Right atrium auricular region (tissue), 2 donors: ENCODE measurements at regions not wholly inside any gene's neighbourhood (a gene's known extent, or its start where the extent isn't known, plus 50 kb on each side); places are given as distances from the start of the nearest gene placed in this dataset.

Source experiments
- DNase-seq: peaks from one replicate; pipeline ENCODE4 v3.0.0-alpha.2; 2019; ENCODE audit warnings: low spot score
- H3K27ac ChIP-seq, 2 donors: fragments of 200-600 bp; sonication (generic); 1 replicate in 1 of 2; 2 replicates in 1 of 2; pipeline ENCODE4 v1.5.1; 2016 to 2019
- H3K27me3 ChIP-seq, 2 donors: fragments of 200-600 bp; sonication (generic); one replicate each; pipeline versions ENCODE4 v1.5.1 to v1.6.0; 2017 to 2019
- H3K36me3 ChIP-seq: fragments of 200-600 bp; sonication (generic); one replicate; pipeline ENCODE4 v1.5.1; 2016
- H3K4me1 ChIP-seq, 2 donors: fragments of 200-600 bp; sonication (generic); one replicate each; pipeline versions ENCODE4 v1.5.1 to v1.6.0; 2017 to 2019
- H3K4me3 ChIP-seq, 2 donors: fragments of 200-600 bp; sonication (generic); 1 replicate in 1 of 2; 2 replicates in 1 of 2; pipeline ENCODE4 v1.5.1; 2017 to 2019; ENCODE audit warnings: mild to moderate bottlenecking in 1 of 2, moderate library complexity in 1 of 2
- H3K9me3 ChIP-seq, 2 donors: fragments of 200-600 bp; sonication (generic); one replicate each; pipeline ENCODE4 v1.5.1; 2019
- CTCF ChIP-seq, 2 donors: fragments of 200-600 bp; sonication (generic); IDR thresholded peaks; one replicate each; pipeline ENCODE4 v1.5.1; 2019; ENCODE audit warnings: antibody characterized with exemption in 2 of 2

GRCh38 chr4:179503976-179504375, 2061.7 kb upstream of the AGA start:
- no peaks in the 10 kb centered on the region for H3K27me3 ChIP-seq
- H3K27ac ChIP-seq, result no peak overlapping the region
- TF ChIP-seq CTCF (IDR thresholded peaks at IDR 0.05), result no peak
- no peaks in the 10 kb centered on the region for H3K9me3 ChIP-seq
- H3K36me3 ChIP-seq, result no peaks in the 10 kb centered on the region
- H3K4me1 ChIP-seq, result no peaks in the 10 kb centered on the region
- DNase-seq, result no peak
- no peak overlapping the region for H3K4me3 ChIP-seq

GRCh38 chr4:179509489-179509888, 2067.3 kb upstream of the AGA start:
- Histone ChIP-seq H3K4me3 (no peak overlapping the region), H3K27ac (no peak overlapping the region), H3K36me3 (no peaks in the 10 kb centered on the region), H3K27me3 (no peaks in the 10 kb centered on the region), H3K4me1 (no peaks in the 10 kb centered on the region), H3K9me3 (no peaks in the 10 kb centered on the region)
- no peak for DNase-seq
- no peak for TF ChIP-seq CTCF (IDR thresholded peaks at IDR 0.05)

DNA sequence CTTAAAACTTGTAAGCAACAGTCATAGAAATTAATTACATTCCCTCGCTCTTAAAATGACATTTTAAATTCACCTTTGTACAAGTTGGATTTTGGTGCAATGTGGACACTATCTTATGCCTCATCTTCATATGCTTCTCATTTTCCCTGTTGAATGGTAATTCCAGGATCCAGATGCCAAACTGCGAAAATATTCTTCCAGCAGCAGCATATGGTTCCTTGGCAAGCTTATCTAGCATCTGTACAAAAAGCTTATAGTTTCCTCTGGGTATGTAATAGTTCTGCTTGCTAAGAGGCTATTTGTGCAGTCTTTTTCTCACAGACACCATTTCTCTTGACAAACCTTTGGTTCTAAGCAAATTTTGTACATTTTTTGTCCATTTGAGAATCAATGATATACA, 2079.7 kb upstream of the AGA start:
- Histone ChIP-seq H3K27ac (no peak overlapping the region), H3K36me3 (no peaks in the 10 kb centered on the region), H3K4me3 (no peak overlapping the region), H3K9me3 (no peaks in the 10 kb centered on the region), H3K4me1 (no peaks in the 10 kb centered on the region), H3K27me3 (no peaks in the 10 kb centered on the region)
- DNase-seq, result no peak
- no peak for TF ChIP-seq CTCF (IDR thresholded peaks at IDR 0.05)

- Histone ChIP-seq H3K9me3 (no peaks in the 10 kb centered on the region), H3K27me3 (no peaks in the 10 kb centered on the region), H3K36me3 (no peaks in the 10 kb centered on the region), H3K4me1 (no peaks in the 10 kb centered on the region), H3K4me3 (no peak overlapping the region), H3K27ac (no peak overlapping the region)
- DNase-seq, result no peak
- TF ChIP-seq CTCF (IDR thresholded peaks at IDR 0.05), result no peak
Measured at GRCh38 chr4:179530958-179531357, 2088.7 kb upstream of the AGA start.

GRCh38 chr4:179536694-179537093, 2094.5 kb upstream of the AGA start:
- no peaks in the 10 kb centered on the region for H3K36me3 ChIP-seq
- H3K27me3 ChIP-seq, result no peaks in the 10 kb centered on the region
- DNase-seq, result no peak
- H3K27ac ChIP-seq, result no peak overlapping the region
- no peak overlapping the region for H3K4me3 ChIP-seq
- no peak for TF ChIP-seq CTCF (IDR thresholded peaks at IDR 0.05)
- H3K9me3 ChIP-seq, result no peaks in the 10 kb centered on the region
- no peaks in the 10 kb centered on the region for H3K4me1 ChIP-seq

DNA sequence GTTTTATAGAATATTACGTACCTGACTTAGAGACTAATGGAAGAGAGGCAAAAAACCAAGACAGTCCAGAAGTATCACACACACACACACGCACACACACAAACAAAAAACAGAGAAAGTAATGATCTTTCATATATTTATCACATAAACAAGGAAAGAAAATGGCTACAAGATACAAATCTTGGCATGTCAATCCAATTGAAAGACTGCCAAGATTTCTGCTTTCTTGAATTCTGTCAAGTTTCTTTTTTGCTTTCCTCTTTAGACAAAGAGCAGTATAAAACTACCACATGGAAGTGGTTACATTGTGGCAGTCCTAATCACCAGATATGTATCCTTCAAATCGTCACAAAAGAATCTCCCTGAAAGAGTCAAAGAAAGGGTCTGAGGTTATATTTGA, 2097.4 kb upstream of the AGA start:
- no peak for TF ChIP-seq CTCF (IDR thresholded peaks at IDR 0.05)
- DNase-seq, result no peak
- H3K9me3 ChIP-seq, result no peaks in the 10 kb centered on the region
- no peak overlapping the region for H3K4me3 ChIP-seq
- no peak overlapping the region for H3K27ac ChIP-seq
- no peaks in the 10 kb centered on the region for H3K4me1 ChIP-seq
- no peaks in the 10 kb centered on the region for H3K36me3 ChIP-seq
- no peaks in the 10 kb centered on the region for H3K27me3 ChIP-seq
